Astrocyte (in vitro differentiated cells and primary cell): ENCODE measurements at regions not wholly inside any gene's neighbourhood (a gene's known extent, or its start where the extent isn't known, plus 50 kb on each side); places are given as distances from the start of the nearest gene placed in this dataset.

Source experiments
- DNase-seq: peaks from one replicate; pipeline ENCODE4 v3.0.0-alpha.2; 2010; ENCODE audit warnings: low read depth
- FAIRE-seq: peaks from 2 replicates; lab custom pipeline; 2011; peaks lifted over from hg19 to GRCh38; lab: Jason Lieb, UNC
- H2AFZ ChIP-seq: 2 replicates; pipeline ENCODE4 v1.6.0; 2012; ENCODE audit warnings: low read depth, low read length, inconsistent platforms
- H3K27ac ChIP-seq: 2 replicates; pipeline ENCODE4 v1.5.1; 2011; ENCODE audit warnings: low read depth, low read length, inconsistent platforms
- H3K27me3 ChIP-seq: 2 replicates; pipeline ENCODE4 v1.6.0; 2011; ENCODE audit warnings: low read length, inconsistent platforms; ENCODE audit not compliant: insufficient read depth
- H3K36me3 ChIP-seq: 2 replicates; pipeline ENCODE4 v1.5.1; 2011; ENCODE audit warnings: low read length, inconsistent platforms; ENCODE audit not compliant: insufficient read depth
- H3K4me1 ChIP-seq: 2 replicates; pipeline ENCODE4 v1.5.1; 2011; ENCODE audit warnings: low read length, inconsistent platforms; ENCODE audit not compliant: insufficient read depth
- H3K4me2 ChIP-seq: 2 replicates; pipeline ENCODE4 v1.6.0; 2012; ENCODE audit warnings: low read length, inconsistent platforms
- H3K4me3 ChIP-seq: 2 replicates; pipeline ENCODE4 v1.5.1; 2011; ENCODE audit warnings: low read depth, mild to moderate bottlenecking, low read length, inconsistent platforms; ENCODE audit not compliant: insufficient read depth
- H3K79me2 ChIP-seq: 2 replicates; pipeline ENCODE4 v1.6.0; 2012; ENCODE audit warnings: mild to moderate bottlenecking, low read length, inconsistent platforms; ENCODE audit not compliant: insufficient read depth
- H3K9ac ChIP-seq: 2 replicates; pipeline ENCODE4 v1.6.0; 2012; ENCODE audit warnings: mild to moderate bottlenecking, low read length, inconsistent platforms
- H3K9me3 ChIP-seq: 2 replicates; pipeline ENCODE4 v1.5.1; 2012; ENCODE audit warnings: low read depth, mild to moderate bottlenecking, low read length, inconsistent platforms; ENCODE audit not compliant: insufficient read depth
- H4K20me1 ChIP-seq: 2 replicates; pipeline ENCODE4 v1.6.0; 2012; ENCODE audit warnings: low read length, inconsistent platforms; ENCODE audit not compliant: insufficient read depth
- H3K27ac Mint-ChIP-seq: one replicate; pipeline ENCODE4 v1.8.0; 2021; ENCODE audit warnings: mild to moderate bottlenecking, mixed read lengths; ENCODE audit not compliant: unreplicated experiment
- H3K27me3 Mint-ChIP-seq: one replicate; pipeline ENCODE4 v1.8.0; 2021; ENCODE audit warnings: low read depth, mixed read lengths; ENCODE audit not compliant: unreplicated experiment
- H3K36me3 Mint-ChIP-seq: one replicate; pipeline ENCODE4 v1.8.0; 2021; ENCODE audit warnings: low read depth, mixed read lengths; ENCODE audit not compliant: unreplicated experiment
- H3K4me1 Mint-ChIP-seq: one replicate; pipeline ENCODE4 v1.8.0; 2021; ENCODE audit warnings: low read depth, mixed read lengths; ENCODE audit not compliant: unreplicated experiment
- H3K4me3 Mint-ChIP-seq: one replicate; pipeline ENCODE4 v1.8.0; 2021; ENCODE audit warnings: mild to moderate bottlenecking, moderate library complexity, mixed read lengths; ENCODE audit not compliant: unreplicated experiment
- H3K9me3 Mint-ChIP-seq: one replicate; pipeline ENCODE4 v1.8.0; 2021; ENCODE audit warnings: mild to moderate bottlenecking, mixed read lengths; ENCODE audit not compliant: unreplicated experiment
- CTCF ChIP-seq: IDR thresholded peaks from 2 replicates; pipeline ENCODE4 v1.5.1; 2011; ENCODE audit warnings: low read depth, mild to moderate bottlenecking, inconsistent platforms, low read length, moderate library complexity; ENCODE audit not compliant: insufficient read depth
- EZH2 ChIP-seq: IDR thresholded peaks from 2 replicates; pipeline ENCODE4 v1.6.1; 2012; ENCODE audit warnings: mild to moderate bottlenecking, low read length, inconsistent platforms; ENCODE audit not compliant: insufficient read depth

GRCh38 chr10:30121401-30121800 lies 62.0 kb upstream of the JCAD start:
- H2AFZ ChIP-seq: no peak overlapping the region
- no peaks in the 10 kb centered on the region for H3K9me3 ChIP-seq
- H3K27ac Mint-ChIP-seq: no peak overlapping the region
- no peaks in the 10 kb centered on the region for H3K79me2 ChIP-seq
- no peak overlapping the region for H3K4me3 Mint-ChIP-seq
- no peak overlapping the region for H3K4me3 ChIP-seq
- peaks cover 2% of the 10 kb centered on the region for H3K27me3 Mint-ChIP-seq
- no peaks in the 10 kb centered on the region for H4K20me1 ChIP-seq
- no peak overlapping the region for H3K4me2 ChIP-seq
- no peak overlapping the region for H3K9ac ChIP-seq
- H3K4me1 Mint-ChIP-seq: peaks cover 5% of the 10 kb centered on the region
- H3K36me3 Mint-ChIP-seq: peaks cover 3% of the 10 kb centered on the region
- no peaks in the 10 kb centered on the region for H3K27me3 ChIP-seq
- FAIRE-seq: no peak
- no peak for TF ChIP-seq EZH2
- no peak for TF ChIP-seq CTCF
- no peak overlapping the region for H3K27ac ChIP-seq
- no peaks in the 10 kb centered on the region for H3K36me3 ChIP-seq
- DNase-seq: no peak
- no peaks in the 10 kb centered on the region for H3K4me1 ChIP-seq
- no peaks in the 10 kb centered on the region for H3K9me3 Mint-ChIP-seq

GRCh38 chr10:30118590-30118989 lies 59.2 kb upstream of the JCAD start:
- H3K4me3 Mint-ChIP-seq: no peak overlapping the region
- no peak overlapping the region for H3K4me2 ChIP-seq
- no peaks in the 10 kb centered on the region for H4K20me1 ChIP-seq
- DNase-seq: no peak
- peaks cover 9% of the 10 kb centered on the region for H3K27me3 ChIP-seq
- H3K27ac ChIP-seq: no peak overlapping the region
- no peaks in the 10 kb centered on the region for H3K9me3 ChIP-seq
- H2AFZ ChIP-seq: no peak overlapping the region
- no peaks in the 10 kb centered on the region for H3K9me3 Mint-ChIP-seq
- no peak overlapping the region for H3K9ac ChIP-seq
- peaks cover 3% of the 10 kb centered on the region for H3K36me3 Mint-ChIP-seq
- H3K27ac Mint-ChIP-seq: no peak overlapping the region
- no peaks in the 10 kb centered on the region for H3K36me3 ChIP-seq
- H3K4me1 Mint-ChIP-seq: peaks cover 18% of the 10 kb centered on the region
- H3K79me2 ChIP-seq: no peaks in the 10 kb centered on the region
- peaks cover 2% of the 10 kb centered on the region for H3K27me3 Mint-ChIP-seq
- TF ChIP-seq CTCF (no peak), EZH2 (no peak)
- H3K4me1 ChIP-seq: peaks cover 7% of the 10 kb centered on the region
- no peak overlapping the region for H3K4me3 ChIP-seq
- no peak for FAIRE-seq

- H3K9ac ChIP-seq: no peak overlapping the region
- no peaks in the 10 kb centered on the region for H3K79me2 ChIP-seq
- no peak overlapping the region for H3K4me3 ChIP-seq
- H3K27ac Mint-ChIP-seq: no peak overlapping the region
- H3K4me1 Mint-ChIP-seq: peaks cover 18% of the 10 kb centered on the region
- no peak overlapping the region for H3K4me2 ChIP-seq
- H4K20me1 ChIP-seq: no peaks in the 10 kb centered on the region
- peaks cover 9% of the 10 kb centered on the region for H3K27me3 ChIP-seq
- H3K36me3 ChIP-seq: no peaks in the 10 kb centered on the region
- H3K27me3 Mint-ChIP-seq: peaks cover 2% of the 10 kb centered on the region
- FAIRE-seq (no peak), DNase-seq (no peak)
- H3K27ac ChIP-seq: no peak overlapping the region
- no peak for TF ChIP-seq EZH2
- no peak for TF ChIP-seq CTCF
- H3K36me3 Mint-ChIP-seq: peaks cover 3% of the 10 kb centered on the region
- H3K4me3 Mint-ChIP-seq: no peak overlapping the region
- H2AFZ ChIP-seq: no peak overlapping the region
- H3K9me3 Mint-ChIP-seq: no peaks in the 10 kb centered on the region
- H3K9me3 ChIP-seq: no peaks in the 10 kb centered on the region
- H3K4me1 ChIP-seq: peaks cover 7% of the 10 kb centered on the region
These were observed 58.6 kb upstream of the JCAD start for GRCh38 chr10:30117812-30118501.
